ENCODE measurements at regions not wholly inside any gene's neighbourhood (a gene's known extent, or its start where the extent isn't known, plus 50 kb on each side); places are given as distances from the start of the nearest gene placed in this dataset.

DNA sequence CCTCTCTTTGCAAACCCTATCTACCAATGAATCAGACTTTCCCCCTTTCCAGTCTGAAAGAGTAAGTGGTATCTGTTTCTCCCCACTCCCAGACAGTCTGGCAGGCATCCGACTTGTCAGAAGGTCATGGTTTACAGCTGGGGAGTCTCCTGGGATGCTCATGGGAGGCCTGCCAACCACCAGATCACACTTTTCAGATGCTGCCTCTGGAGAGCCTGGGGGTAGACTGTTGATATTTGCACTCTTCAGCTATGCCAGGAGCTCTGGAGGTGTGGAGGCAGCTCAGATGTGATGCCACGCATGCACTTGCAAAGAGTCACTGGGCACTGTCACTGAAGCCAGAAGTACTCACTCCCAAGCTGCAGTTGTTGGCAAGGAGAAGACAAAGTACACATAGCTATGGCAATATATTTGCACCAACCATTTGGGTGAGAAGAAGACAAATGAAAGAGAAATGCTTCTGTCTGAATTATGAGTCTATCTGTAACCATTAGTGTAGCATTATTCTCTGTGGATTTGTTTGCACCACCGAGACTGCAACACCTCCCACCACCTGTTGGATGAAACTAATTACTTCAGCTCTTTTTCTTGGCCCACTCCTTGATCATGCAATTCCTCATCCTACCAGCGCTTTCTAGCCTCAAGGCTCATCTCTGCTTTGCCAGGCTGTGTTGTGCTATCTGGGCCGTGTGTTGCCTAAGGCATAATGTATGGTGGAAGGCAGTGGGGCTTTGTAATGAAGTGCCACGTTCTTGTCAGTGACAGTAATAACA lies 133.0 kb upstream of the SPAG17 start:
- Histone ChIP-seq H3K9ac (no peak overlapping the region), H3K27me3 (ENCODE audit: control insufficient read depth, insufficient read depth, low read length) (no peaks in the 10 kb centered on the region), H3K27ac (no peak overlapping the region), H3K4me2 (ENCODE audit: low read length) (no peak overlapping the region), H3K4me1 (no peaks in the 10 kb centered on the region), H3K79me2 (no peaks in the 10 kb centered on the region), H2AFZ (no peak overlapping the region), H3K9me3 (ENCODE audit: control insufficient read depth, low read length) (no peaks in the 10 kb centered on the region), H3K36me3 (ENCODE audit: control insufficient read depth, insufficient read depth, low read length) (no peaks in the 10 kb centered on the region), H3K4me3 (ENCODE audit: low read depth, low read length) (no peak overlapping the region)
- no peak for TF ChIP-seq CTCF (IDR thresholded peaks at IDR 0.05)

- H2AFZ ChIP-seq = no peak overlapping the region
- no peaks in the 10 kb centered on the region for H3K9me3 ChIP-seq (ENCODE audit: control insufficient read depth, low read length)
- no peak overlapping the region for H3K4me3 ChIP-seq (ENCODE audit: low read depth, low read length)
- no peaks in the 10 kb centered on the region for H3K36me3 ChIP-seq (ENCODE audit: control insufficient read depth, insufficient read depth, low read length)
- no peaks in the 10 kb centered on the region for H3K27me3 ChIP-seq (ENCODE audit: control insufficient read depth, insufficient read depth, low read length)
- H3K9ac ChIP-seq = no peak overlapping the region
- H3K27ac ChIP-seq = no peak overlapping the region
- no peak overlapping the region for H3K4me2 ChIP-seq (ENCODE audit: low read length)
- no peak for TF ChIP-seq CTCF (IDR thresholded peaks at IDR 0.05)
- no peaks in the 10 kb centered on the region for H3K4me1 ChIP-seq
- H3K79me2 ChIP-seq = no peaks in the 10 kb centered on the region
Observed at GRCh38 chr1:118306851-118307250, 121.8 kb upstream of the SPAG17 start.

DNA sequence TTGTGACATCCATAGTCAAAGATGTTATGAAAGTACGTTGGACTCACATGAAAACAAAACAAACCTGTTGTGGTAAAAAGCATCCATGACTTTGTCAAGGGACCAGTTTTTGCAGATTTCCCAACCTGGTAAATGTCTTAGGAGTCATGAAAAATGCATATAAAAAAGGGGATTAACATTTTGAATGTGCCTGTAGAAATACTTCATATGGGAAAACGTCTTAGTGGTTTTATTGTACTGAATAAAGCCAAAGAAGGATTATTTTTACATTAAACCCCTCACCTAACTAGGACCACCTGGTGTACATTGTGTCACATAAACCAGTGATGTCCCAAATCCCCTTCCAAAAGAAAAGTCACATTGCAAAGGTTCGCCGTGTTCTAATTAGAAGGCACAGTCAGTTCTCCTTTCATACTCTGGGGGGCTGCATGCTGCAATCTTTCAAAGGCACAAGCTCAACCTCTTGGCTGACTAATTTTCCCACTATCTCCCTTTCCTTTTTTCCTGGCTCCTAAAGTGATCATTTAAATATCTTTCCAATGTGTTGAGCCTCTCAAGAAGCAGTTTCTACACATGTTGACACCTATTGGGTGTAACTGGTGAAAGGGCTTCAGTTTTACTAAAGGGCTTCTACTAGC lies 119.8 kb upstream of the SPAG17 start:
- H3K9ac ChIP-seq = no peak overlapping the region
- H3K4me2 ChIP-seq (ENCODE audit: low read length) = no peak overlapping the region
- H3K27ac ChIP-seq = no peak overlapping the region
- H2AFZ ChIP-seq = no peak overlapping the region
- H3K36me3 ChIP-seq (ENCODE audit: control insufficient read depth, insufficient read depth, low read length) = no peaks in the 10 kb centered on the region
- H3K4me3 ChIP-seq (ENCODE audit: low read depth, low read length) = no peak overlapping the region
- H3K27me3 ChIP-seq (ENCODE audit: control insufficient read depth, insufficient read depth, low read length) = no peaks in the 10 kb centered on the region
- no peak for TF ChIP-seq CTCF (IDR thresholded peaks at IDR 0.05)
- no peaks in the 10 kb centered on the region for H3K4me1 ChIP-seq
- no peaks in the 10 kb centered on the region for H3K9me3 ChIP-seq (ENCODE audit: control insufficient read depth, low read length)
- H3K79me2 ChIP-seq = no peaks in the 10 kb centered on the region

- H3K27ac ChIP-seq = no peak overlapping the region
Observed at GRCh38 chr1:118303534-118303933, 118.5 kb upstream of the SPAG17 start.

More at GRCh38 chr1:118303534-118303933, 118.5 kb upstream of the SPAG17 start:
- H3K4me2 ChIP-seq (ENCODE audit: low read length) = no peak overlapping the region
- H3K4me3 ChIP-seq (ENCODE audit: low read depth, low read length) = no peak overlapping the region
- no peaks in the 10 kb centered on the region for H3K36me3 ChIP-seq (ENCODE audit: control insufficient read depth, insufficient read depth, low read length)
- H3K9ac ChIP-seq = no peak overlapping the region
- TF ChIP-seq CTCF (IDR thresholded peaks at IDR 0.05) = no peak
- H3K79me2 ChIP-seq = no peaks in the 10 kb centered on the region
- no peak overlapping the region for H2AFZ ChIP-seq
- no peaks in the 10 kb centered on the region for H3K4me1 ChIP-seq
- H3K27me3 ChIP-seq (ENCODE audit: control insufficient read depth, insufficient read depth, low read length) = no peaks in the 10 kb centered on the region
- H3K9me3 ChIP-seq (ENCODE audit: control insufficient read depth, low read length) = no peaks in the 10 kb centered on the region

All from parathyroid adenoma (tissue), 2 donors.